Vagina (tissue), 2 donors: ENCODE measurements at regions not wholly inside any gene's neighbourhood (a gene's known extent, or its start where the extent isn't known, plus 50 kb on each side); places are given as distances from the start of the nearest gene placed in this dataset.

Source experiments
- POLR2A ChIP-seq, 2 donors: fragments of 450-650 bp; IDR thresholded peaks; one replicate each; pipeline ENCODE4 v1.6.1; 2017; ENCODE audit warnings: antibody characterized with exemption in 2 of 2, mild to moderate bottlenecking in 2 of 2, moderate library complexity in 2 of 2
- POLR2AphosphoS5 ChIP-seq, 2 donors: sonication (generic); formaldehyde crosslinking; IDR thresholded peaks; one replicate each; pipeline ENCODE4 v1.9.0; 2017; ENCODE audit warnings: antibody characterized with exemption in 2 of 2, mild to moderate bottlenecking in 2 of 2, low read depth in 1 of 2; ENCODE audit not compliant: insufficient read depth in 1 of 2
- TF ChIP-seq, protein P1 (sequence below), 3 experiments: fragments of 450-650 bp in 2 of 3; fragments of 200-600 bp in 1 of 3; sonication (generic) in 1 of 3; IDR thresholded peaks; one replicate each; pipeline ENCODE4 v1.5.1; 2017 to 2019; ENCODE audit warnings: antibody characterized with exemption in 3 of 3, mild to moderate bottlenecking in 2 of 3, moderate library complexity in 2 of 3

DNA sequence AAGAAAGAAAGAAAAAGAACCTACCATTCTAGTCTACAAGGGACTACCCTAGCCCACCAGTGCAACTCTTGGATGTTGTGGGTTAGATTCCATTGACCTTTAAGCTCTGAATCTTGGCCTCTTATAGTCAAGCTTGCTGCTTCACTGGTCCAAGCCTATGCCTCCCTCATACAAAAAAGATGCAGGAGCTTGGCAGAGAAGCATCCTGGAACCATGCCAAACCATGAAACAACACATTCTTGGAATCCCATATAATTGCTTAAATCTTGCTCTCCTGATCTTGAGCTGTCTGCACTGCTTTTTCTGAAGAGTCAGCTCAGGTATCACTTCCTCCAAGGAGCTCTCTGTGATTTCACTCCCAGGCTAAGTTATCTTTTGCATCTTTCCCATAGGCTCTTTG lies 117.9 kb upstream of the GPR139 start:
- TF ChIP-seq, protein P1, sequence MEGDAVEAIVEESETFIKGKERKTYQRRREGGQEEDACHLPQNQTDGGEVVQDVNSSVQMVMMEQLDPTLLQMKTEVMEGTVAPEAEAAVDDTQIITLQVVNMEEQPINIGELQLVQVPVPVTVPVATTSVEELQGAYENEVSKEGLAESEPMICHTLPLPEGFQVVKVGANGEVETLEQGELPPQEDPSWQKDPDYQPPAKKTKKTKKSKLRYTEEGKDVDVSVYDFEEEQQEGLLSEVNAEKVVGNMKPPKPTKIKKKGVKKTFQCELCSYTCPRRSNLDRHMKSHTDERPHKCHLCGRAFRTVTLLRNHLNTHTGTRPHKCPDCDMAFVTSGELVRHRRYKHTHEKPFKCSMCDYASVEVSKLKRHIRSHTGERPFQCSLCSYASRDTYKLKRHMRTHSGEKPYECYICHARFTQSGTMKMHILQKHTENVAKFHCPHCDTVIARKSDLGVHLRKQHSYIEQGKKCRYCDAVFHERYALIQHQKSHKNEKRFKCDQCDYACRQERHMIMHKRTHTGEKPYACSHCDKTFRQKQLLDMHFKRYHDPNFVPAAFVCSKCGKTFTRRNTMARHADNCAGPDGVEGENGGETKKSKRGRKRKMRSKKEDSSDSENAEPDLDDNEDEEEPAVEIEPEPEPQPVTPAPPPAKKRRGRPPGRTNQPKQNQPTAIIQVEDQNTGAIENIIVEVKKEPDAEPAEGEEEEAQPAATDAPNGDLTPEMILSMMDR (IDR thresholded peaks at IDR 0.05): no peak
- TF ChIP-seq POLR2AphosphoS5 (IDR thresholded peaks at IDR 0.05; ENCODE audit: insufficient read depth in 1 of 2, low read depth in 1 of 2) (no peak), POLR2A (IDR thresholded peaks at IDR 0.05) (no peak)
